HG03558 (cell line): ENCODE measurements at regions not wholly inside any gene's neighbourhood (a gene's known extent, or its start where the extent isn't known, plus 50 kb on each side); places are given as distances from the start of the nearest gene placed in this dataset.

Source experiments
- ATAC-seq: cut with Tn5 transposase; IDR thresholded peaks from one replicate; pipeline ENCODE4 v1.9.1; 2021; ENCODE audit warnings: moderate number of reproducible peaks; ENCODE audit not compliant: unreplicated experiment; ENCODE audit errors: extremely low read depth

DNA sequence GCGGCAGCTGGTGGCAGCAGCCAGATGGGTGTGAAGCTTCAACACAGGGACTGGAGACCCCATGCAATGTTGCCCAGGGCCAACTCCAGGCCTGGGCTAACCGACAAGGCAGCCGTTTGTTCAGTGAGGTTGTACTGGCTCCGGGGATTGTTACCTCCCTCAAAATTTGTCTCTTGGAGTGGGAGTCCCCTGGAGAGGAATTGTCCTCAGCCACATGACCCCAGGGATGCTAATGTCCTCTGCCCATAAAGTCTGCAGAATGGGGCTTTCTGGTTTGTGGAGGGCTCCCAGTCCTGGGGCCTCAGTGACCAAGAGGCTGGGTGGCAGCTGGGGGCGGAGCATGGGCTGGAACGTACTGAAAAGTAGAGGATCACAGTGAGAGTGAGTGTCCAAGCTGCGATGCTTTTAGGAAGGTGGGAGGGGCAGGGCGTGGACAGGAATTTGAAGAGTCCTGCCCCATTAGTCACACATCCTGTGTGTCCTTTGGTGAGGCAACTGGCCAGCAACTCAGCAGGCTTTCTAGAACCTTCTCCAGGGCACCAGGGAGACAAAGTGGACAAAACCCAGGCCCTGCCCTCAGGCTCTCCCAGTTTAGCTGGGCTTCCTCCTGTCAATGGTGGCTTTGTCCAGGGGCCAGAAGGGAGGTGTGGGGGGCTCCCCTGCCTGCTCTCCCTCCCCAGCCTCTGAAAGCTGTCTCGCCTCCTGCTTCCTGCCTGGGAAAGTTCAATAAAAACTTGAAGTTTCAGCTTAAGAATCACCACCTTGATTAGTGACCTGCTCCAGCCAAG is 114.0 kb downstream of the NSG2 start:
- no peak for ATAC-seq

DNA sequence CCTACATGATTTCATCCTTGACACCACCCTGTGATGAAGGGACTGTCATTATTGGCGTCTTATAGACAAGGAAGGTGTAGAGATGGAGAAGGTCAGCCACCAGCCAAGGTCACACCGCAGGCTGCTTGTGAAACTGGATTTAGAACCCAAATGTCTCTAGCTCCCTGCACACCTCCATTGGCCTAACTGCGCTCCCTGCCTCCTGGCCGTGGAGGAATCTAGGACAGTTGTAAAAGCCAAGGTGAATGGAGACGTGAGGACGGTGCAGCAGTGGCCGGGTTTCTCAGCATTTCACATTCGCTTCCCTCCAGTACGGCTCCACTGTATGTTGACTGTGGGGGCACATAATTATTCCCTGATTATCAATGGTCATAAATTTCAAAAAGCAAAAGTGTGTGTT is 119.9 kb downstream of the NSG2 start:
- no peak for ATAC-seq

DNA sequence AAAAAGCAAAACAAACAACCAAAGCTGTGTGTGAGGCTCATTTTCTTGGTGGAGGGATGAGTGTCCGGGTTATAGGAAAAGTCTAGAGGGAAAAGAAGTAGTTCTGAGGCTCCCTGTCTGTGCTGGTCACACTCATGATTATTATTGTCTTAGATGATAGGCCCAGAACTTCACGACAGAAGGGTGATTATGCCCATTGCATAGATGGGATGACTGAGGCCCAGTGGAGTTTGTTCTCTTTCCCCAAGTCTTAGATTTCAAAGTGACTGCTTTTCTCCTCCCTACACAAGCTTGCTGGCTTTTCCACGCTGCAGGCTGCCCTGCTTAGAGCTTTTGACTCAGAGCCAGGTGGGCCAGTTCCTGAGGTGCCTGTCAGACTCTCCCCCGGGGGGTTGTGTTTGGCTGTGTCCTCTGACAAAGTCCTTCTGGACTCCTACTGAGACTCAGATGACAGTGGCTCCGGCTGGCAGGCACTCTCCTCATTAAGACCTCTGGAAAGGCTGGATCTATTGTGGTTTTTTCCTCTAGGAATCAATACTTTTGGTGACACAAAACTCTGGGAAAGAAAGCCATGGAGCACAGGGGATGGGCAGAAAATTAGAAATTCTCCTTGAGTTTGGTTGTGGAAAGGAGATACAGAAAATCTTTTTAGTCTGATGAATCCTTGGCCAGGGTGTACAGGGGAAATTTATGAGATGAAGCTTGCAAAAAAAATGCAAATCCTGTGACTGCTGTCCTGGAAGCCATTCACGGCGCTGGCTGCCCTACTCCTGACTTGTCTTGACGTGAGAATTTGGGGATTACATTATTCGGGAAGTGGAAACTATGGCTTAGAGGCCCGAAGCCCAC is 120.9 kb downstream of the NSG2 start:
- no peak for ATAC-seq

DNA sequence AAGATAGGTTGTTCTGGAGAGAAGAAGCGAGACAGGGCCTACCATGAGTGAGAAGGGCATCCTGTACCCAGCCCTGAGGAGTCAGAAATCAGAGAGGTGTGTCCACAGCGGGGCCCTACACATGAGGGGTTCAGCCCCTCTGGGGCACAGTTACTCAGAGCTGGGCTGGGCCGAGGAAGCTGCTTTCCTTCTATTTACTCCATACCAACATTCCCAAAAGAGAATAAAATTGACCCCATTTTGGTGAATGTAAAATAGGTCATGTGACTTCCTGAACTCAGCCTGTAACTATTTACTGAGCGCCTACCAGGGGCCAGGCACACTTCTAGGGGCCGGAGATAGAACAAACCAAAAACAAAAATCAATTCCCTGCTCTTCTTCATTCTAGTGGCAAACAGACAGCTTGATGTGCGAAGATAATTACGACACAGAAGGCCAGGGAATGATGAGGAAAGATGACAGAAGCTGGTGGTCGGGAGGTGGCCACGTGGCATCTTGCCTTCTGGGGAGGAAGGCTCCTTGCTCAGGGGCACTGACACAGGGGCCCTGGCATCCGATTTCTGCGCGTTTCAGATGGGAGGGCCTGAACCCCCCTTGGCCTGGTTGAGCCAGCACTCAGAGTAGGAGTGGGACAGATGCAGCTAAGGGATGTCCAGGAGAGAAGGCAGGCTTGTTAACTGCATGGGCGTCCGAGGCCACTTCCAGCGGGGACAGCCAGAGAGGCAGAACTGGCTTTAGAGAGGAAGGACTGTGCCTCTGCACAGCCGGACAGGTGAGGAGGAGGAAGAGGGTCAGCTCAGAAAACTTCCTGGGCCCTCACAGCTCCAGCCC is 121.8 kb downstream of the NSG2 start:
- no peak for ATAC-seq

DNA sequence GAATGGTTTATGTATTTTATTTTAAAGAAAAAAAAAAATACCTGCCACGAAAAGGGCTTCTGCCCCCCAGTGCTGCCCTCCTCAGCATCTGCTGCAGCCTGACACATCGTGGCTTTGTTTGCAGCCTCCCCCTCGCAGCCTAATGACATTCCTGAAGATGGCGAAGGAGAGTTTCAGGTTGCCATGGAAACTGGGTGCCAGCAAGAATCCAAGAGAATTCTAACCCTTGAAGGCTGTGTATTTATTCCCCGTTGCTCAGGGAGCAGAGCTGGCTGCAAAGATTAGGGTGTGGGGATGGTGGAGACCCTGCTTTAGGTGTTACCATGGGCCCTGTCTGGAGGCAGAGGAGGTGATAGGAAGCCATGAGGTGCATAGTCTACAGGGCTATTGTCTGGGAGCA is 126.6 kb downstream of the NSG2 start:
- ATAC-seq = no peak

DNA sequence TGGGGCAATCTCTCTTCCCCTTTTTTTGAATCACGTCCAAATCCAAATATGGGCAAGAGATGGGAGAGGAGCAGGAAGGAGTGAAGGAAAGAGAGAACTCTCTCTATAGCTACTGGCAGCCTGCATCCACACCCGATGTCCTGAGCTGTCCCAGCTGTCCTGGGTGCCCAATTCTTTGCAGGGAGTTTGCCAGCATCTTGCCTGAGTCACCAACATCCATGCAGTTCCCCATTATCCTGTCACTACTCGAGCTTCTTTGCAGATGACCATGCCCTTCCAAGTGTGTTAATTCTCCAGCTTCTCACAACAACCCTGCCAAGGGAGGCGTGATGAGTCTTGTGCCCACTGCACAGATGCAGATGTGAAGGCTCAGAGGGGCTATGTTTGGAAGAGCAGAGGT is 127.1 kb downstream of the NSG2 start:
- ATAC-seq = no peak

DNA sequence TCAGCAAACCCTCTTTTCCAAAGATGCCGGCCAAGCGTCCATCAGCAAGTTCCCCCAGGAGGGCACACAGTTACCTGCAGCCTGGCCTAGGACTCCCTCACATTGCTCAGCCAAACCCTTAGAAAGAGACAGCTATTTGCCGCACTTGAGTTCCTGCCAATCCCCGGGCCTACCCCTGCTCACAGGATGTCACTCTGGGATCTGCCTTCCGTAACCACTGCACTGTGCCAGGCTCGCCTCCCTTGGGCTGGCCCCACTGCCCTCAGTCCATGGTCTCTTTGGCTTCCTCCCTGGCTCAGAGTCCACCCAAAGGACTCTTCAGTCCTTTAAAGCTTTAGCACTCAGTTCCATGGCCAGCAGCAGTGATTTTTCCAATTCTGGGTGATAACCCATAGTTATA is 128.3 kb downstream of the NSG2 start:
- no peak for ATAC-seq

DNA sequence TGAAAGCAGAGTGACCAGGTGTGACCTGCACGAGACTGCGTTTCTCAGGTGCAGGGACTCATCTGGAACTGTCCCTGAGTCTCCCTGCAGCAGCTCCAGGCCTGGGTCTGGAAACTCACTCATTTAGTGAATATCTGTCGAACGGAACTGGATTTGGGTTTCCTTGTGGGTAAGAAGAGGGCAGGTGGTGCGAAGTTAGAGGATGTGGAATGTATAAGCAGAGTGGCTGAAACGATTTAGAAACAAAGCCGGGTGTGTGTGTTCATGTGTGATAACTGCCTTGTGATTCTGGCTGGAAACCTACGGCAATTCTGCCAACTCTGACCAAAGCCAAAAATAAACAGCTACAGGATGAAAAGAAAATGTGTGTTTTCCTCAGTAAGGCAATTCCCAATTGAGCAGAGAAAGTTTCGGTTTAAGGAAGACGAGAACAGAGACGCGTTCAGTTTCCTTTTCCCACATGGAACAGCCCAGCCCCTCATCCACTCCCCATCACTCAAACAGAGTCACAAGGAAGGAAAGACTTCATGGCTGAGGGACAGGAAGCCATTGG is 130.3 kb downstream of the NSG2 start:
- no peak for ATAC-seq

DNA sequence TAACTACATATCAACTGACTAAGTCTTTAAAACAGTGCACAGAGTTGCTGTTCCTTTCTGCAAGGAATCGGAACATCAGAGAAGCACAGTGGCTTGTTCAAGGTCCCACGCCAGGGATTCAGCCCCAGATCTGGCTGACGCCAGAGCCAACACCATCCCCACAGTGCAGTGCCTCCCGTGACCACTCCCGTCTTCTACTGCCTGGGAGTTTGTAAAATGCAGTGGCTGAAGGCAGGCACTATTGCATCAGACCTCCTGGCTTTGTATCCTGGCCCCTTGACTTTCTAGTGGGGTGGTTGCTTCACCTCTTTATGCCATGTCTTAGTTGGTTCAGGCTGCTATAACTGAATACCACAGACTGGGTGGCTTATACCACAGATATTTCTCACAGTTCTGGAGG is 131.0 kb downstream of the NSG2 start:
- no peak for ATAC-seq

DNA sequence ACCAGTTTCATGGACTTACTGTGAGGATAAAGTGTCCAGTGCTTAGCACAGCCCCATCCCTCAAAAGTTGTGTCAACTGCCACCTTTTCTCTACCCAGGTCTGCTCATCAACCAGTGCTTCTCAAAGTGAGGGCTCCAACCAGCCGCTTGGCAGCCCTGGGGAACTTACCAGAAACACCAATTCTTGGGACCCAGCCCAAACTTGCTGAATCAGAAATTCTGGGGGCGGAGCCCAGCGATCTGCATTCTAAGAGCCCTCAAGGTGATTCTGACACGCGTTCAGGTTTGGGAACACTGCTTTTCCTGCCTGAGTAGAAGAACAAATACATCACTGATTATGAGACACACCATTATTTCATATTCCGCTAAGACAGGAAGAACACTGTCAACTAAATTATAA is 132.0 kb downstream of the NSG2 start:
- no peak for ATAC-seq

DNA sequence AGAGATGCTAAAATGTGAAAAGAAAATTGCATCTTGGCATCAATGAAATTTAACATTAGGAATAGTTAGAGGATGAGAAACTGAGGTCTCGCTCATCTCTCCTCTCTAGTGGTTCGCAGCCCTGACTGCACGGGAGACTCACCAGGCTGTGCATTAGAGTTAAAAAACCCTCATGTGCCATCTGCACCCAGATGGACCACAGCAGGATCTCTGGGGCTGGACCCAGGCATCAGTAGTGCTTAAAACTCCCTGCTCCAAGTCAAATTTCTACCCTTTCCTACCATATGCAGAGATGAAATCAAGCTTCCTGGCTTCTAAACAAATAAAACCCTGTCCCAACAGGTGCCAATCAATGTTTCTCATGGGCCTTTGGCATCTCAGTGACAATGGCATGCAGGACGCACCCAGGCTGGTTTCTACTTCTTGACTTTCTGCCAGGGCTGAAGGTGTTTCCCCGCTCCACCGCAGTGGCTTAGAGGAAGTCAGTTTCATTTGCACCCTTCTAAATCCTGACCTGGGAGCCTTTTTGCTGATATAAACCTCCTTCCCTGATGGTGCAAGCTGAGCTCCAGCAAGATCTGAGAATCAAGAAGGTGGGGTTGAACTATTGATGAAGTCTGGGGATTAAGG is 132.6 kb downstream of the NSG2 start:
- no peak for ATAC-seq

DNA sequence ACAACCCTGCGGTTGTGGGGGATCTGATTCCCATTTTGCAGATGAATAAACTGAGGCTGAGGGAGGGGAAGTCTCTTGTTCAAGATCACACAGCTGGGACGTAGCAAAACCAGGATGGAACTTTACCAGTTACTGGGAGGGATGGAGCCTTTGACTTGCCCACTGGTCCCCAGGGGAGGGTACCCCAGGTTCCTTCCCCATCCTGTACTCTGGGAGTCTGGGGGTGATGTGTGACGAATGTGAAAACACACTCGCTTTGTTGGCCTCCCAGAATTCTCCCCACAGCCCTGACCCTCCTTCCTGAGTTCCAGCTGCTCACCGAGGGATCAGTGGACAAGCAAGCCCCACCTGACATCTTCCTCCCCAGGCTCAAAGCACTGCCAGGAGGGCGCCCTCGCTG is 135.1 kb downstream of the NSG2 start:
- ATAC-seq = no peak

DNA sequence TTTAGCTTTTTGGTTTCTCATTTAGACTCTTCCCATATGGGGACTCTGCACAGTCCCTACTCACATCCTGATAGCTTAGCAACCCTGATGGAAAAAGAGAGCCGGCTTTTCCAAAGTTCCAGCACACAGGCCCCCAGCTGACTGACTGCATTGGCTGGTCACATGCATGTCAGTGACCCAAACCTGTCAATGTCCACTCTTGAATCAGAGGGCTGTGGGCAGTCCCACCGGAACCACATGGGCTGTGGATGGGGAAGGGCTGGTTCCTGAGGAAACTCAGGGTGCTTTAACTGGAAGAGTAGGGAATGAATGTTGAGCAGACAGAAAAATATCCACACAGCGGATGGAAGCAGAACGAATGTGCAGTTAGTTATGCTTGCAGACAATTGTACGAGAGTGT is 136.6 kb downstream of the NSG2 start:
- no peak for ATAC-seq

DNA sequence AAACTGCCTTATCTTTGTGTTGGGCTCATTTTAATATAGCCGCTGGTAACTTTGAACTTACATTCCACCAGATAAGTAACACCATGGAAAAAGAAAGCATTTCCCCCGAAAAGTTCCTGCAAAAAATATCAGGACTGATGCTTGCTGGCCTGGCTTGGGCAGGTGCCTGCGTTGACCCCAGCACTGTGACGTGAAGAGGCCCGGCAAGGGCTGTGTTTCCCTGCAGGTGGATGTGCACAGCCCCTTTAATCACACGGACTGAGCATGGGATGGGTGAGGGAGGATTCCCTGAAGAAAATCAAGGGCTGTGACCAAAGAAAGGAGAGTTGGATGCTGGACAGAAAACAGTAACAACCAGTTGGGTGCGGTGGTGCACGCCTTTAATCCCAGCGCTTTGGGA is 138.2 kb downstream of the NSG2 start:
- no peak for ATAC-seq

DNA sequence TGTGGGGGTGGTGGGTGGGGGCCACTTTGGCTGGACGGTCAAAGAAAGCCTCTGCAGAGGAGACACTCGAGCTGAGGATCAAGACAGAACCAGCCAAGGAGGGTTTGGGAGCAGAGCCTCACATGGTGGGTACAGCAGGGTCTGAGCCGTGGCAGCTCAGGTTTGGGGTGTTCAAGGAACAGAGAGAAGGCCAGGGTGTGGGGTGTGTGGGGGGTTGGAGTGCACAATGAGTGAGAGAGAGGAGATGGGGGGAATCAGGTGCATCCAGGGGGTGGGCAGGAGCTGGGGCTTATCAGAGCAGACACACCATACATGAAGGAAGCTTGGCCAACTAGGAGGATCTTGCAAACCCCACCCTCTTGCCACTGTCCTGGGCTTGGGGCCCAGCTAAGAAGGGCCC is 140.0 kb downstream of the NSG2 start:
- ATAC-seq = no peak

DNA sequence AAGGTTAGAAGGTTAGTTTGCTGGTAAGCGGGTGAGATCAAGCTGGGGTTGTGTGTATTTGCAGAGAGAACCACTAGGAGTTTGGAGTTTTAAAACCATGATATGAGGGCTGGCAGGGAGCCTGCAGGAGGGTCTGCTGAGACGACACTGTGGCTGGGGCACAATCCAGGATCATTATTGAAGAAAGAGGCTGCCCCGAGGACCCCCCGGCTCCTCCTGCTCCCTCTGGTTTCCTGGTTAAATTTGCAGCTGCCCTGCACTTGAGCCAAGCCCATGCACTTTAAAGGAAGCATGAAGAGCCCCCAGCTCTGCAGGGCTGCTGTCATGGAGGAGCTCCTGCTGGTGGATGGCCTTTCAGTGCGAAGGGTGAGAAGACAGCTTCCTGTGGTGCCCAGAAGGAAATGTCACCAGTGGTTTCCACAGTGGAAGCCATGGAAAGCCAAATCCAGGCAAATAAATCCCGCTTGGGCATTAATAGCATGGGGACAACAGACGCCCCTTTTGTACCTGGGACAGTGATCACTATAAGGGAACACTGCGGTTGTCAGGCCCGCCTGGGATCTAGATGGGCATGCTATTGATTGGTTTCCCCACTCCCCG is 140.7 kb downstream of the NSG2 start:
- ATAC-seq = no peak

DNA sequence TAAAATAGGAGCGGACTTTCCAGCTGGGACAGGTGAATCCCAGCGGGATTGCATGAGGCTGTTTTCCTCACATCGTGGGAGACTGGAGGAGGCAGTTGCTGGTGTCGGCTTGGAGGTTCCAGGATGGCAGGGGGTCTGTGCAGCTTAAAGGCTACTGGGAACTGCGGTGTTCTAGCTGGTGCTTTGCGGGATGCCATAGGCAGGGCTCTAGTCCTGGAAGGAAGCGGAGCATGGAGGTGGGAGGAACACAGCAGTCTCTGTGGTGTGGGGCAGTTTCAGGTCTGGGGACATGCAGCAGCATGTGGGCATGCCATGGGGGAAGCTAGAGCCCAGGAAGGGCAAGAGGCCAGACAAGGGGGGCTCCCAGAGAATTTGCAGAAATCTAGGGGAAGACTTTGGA is 141.5 kb downstream of the NSG2 start:
- ATAC-seq = no peak

DNA sequence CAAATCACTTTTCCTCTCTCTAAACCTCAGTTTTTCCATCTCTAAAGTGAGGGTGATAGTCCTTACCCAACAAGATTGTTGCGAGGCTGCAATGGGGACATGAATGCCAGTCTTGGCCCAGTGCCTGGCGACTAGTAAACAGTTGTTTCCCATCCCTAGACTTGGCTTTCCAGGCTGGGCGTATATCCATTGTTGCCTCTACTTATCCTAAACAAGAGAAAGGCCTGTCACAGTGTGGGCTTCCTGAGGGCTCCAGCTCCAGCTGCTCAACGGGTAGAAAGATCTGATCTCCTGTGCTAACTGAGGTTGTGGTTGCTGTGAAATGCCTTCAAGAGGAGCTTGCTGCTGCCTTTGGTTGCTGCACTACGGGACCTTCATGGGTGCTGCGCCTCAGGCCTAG is 142.0 kb downstream of the NSG2 start:
- ATAC-seq = no peak

DNA sequence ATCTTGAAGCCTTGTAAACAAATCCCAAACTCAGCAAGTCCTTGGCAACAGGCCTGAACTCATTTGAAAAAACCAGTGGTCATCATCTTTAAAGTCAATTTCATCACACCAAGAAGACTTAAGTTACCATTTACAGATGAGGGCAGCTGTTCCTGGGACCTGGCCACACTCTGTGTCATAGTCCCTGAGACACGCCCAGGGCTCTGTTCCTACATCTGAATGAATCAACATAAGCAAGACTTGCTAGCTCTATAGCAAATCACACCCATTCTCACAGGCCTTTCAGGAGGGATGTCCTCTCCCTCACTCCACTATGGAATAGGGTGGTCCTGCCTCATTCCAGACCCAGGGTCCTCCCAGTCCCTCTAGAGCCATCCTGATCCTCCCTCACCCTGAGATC is 142.8 kb downstream of the NSG2 start:
- no peak for ATAC-seq
